ENCODE measurements at regions not wholly inside any gene's neighbourhood (a gene's known extent, or its start where the extent isn't known, plus 50 kb on each side); places are given as distances from the start of the nearest gene placed in this dataset.

- TF ChIP-seq CTCF (IDR thresholded peaks at IDR 0.05) (no peak), EP300 (IDR thresholded peaks at IDR 0.05) (no peak), POLR2A (IDR thresholded peaks at IDR 0.05; ENCODE audit: low read depth) (no peak)
Observed at GRCh38 chr18:42576124-42576523, 539.4 kb downstream of the RIT2 start.
